D721Med (cell line): ENCODE measurements at regions not wholly inside any gene's neighbourhood (a gene's known extent, or its start where the extent isn't known, plus 50 kb on each side); places are given as distances from the start of the nearest gene placed in this dataset.

ENCODE experiments used
- DNase-seq: peaks from one replicate; pipeline ENCODE4 v3.0.0; 2011; ENCODE audit warnings: low spot score; ENCODE audit not compliant: insufficient read length
- FAIRE-seq: peaks from 2 replicates; lab custom pipeline; 2011; peaks lifted over from hg19 to GRCh38; lab: Jason Lieb, UNC
- TF ChIP-seq, protein P1 (sequence below): IDR thresholded peaks from 2 replicates; pipeline ENCODE4 v1.5.1; 2012; ENCODE audit warnings: mild to moderate bottlenecking, control low read depth; ENCODE audit not compliant: insufficient read depth; ENCODE audit errors: missing control alignments

- DNase-seq (no peak), FAIRE-seq (no peak)
Measured at GRCh38 chr15:87238451-87239068, 1018.0 kb downstream of the NTRK3 start.

GRCh38 chr15:87228460-87228859 lies 1028.1 kb downstream of the NTRK3 start:
- FAIRE-seq (no peak), DNase-seq (no peak)
- TF ChIP-seq, protein P1, sequence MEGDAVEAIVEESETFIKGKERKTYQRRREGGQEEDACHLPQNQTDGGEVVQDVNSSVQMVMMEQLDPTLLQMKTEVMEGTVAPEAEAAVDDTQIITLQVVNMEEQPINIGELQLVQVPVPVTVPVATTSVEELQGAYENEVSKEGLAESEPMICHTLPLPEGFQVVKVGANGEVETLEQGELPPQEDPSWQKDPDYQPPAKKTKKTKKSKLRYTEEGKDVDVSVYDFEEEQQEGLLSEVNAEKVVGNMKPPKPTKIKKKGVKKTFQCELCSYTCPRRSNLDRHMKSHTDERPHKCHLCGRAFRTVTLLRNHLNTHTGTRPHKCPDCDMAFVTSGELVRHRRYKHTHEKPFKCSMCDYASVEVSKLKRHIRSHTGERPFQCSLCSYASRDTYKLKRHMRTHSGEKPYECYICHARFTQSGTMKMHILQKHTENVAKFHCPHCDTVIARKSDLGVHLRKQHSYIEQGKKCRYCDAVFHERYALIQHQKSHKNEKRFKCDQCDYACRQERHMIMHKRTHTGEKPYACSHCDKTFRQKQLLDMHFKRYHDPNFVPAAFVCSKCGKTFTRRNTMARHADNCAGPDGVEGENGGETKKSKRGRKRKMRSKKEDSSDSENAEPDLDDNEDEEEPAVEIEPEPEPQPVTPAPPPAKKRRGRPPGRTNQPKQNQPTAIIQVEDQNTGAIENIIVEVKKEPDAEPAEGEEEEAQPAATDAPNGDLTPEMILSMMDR: no peak

More at GRCh38 chr15:87238451-87239068, 1018.0 kb downstream of the NTRK3 start:
- TF ChIP-seq, protein P1: no peak

DNA sequence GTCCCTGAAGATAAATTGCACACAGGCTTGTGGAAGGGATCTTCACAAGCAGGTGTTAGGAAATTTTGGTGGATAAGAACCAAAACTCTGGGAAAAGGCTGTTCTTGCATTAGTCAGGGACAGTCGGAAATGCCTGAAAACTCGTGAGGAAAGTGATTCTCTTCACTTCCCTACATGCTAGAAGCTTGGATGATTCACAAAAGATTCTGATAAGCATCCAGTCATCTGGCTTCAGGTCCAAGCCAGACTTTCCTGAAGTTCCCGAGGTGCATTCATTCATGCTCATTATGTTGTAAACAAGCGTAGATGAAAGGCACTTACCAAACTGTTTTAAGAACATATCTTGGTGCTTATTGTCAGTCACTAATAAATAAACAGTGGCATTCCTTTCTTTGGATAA lies 1028.7 kb downstream of the NTRK3 start:
- no peak for DNase-seq
- no peak for FAIRE-seq
- TF ChIP-seq, protein P1: no peak

DNA sequence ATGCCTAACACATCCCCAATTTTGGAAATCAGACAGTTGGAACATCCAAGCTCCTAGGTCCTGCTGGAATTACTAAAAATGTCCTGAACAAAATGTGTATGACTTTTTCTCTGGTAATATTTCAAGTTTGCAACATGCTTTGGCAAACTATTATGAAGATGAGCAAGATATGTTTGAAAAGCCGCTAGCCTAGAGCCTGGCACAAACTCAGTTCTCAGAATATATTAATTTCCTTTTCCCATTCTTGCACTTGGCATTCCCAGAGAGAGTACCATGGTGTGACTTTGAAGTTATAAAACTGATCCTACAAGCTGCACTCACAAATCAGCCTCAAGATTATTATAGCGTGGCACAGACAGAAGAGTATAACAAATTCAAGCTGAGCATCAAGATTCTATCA lies 1031.1 kb downstream of the NTRK3 start:
- TF ChIP-seq, protein P1: no peak
- DNase-seq: no peak
- no peak for FAIRE-seq

- TF ChIP-seq, protein P1: no peak
- no peak for DNase-seq
- FAIRE-seq: no peak
Measured at GRCh38 chr15:87224404-87224803, 1032.1 kb downstream of the NTRK3 start.

- no peak for DNase-seq
- TF ChIP-seq, protein P1: no peak
- no peak for FAIRE-seq
Measured at GRCh38 chr15:87219650-87220615, 1036.6 kb downstream of the NTRK3 start.
